DMS53 (cell line): ENCODE measurements at regions not wholly inside any gene's neighbourhood (a gene's known extent, or its start where the extent isn't known, plus 50 kb on each side); places are given as distances from the start of the nearest gene placed in this dataset.

ENCODE experiments used
- DNase-seq: peaks from one replicate; lab custom pipeline; 2025; lab: John Stamatoyannopoulos, UW

DNA sequence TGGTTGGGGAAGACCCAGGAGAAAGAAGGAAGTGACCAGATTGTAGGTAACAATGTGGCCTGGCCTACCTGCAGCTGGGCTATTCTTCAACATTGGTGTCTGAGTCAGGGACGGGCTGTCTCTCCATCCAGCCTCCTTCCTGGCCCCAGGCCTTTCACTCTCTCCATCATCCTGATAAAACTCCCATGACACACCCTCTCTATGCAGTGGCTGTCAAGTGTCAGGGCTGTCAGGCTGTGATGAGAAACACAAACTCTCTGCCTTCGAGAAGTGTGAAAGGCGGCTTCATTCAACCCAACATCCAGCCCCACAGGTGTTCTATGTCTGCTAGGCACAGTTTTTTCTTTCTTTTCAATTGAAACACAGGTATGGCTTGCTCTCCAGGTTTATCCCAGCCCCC is 153.3 kb upstream of the VSTM2B start:
- no peak for DNase-seq

DNA sequence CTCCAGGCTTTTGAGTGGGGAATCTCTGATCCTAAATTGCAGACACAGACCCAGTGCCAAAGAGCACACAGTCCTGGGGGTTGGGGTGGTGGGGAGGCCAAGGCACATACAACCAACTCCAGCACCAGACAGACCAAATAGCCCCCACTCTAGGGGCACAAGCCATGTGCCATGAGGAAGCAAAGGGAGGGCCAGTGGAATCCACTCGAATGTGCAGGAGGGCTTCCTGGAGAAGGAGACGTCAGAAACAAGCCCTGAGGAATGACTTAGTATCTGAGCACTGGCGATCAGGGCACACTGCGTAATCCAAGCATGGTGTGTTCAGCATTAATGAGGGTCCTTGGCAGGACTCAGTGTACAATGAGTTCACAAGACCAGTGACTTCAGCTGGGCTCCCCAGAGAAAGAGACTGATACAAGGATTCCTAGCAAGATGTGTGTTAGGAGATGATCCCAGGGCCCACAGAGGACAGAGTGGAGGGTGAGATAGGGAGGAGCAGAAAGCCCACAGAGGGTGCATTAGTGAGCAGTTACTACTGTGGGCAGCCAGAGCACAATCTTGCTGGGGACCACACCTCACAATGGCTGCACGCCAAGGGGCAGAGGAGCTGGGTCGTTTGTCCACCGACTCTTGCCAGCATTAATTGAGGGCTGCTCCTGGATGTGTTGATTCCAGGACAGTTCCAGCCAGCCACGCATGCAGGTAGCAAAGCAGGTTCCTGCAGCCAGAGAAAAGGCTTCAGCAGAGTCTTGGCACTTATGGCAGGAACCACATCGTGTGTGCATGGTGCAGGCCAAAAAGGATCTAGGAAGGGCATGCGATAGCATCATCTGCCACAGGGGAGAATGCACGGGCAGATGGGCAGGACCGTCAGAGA is 152.6 kb upstream of the VSTM2B start:
- no peak for DNase-seq

GRCh38 chr19:29375429-29376119 is 150.2 kb upstream of the VSTM2B start:
- no peak for DNase-seq

- DNase-seq = no peak
These were observed 148.9 kb upstream of the VSTM2B start for GRCh38 chr19:29376855-29377354.

DNA sequence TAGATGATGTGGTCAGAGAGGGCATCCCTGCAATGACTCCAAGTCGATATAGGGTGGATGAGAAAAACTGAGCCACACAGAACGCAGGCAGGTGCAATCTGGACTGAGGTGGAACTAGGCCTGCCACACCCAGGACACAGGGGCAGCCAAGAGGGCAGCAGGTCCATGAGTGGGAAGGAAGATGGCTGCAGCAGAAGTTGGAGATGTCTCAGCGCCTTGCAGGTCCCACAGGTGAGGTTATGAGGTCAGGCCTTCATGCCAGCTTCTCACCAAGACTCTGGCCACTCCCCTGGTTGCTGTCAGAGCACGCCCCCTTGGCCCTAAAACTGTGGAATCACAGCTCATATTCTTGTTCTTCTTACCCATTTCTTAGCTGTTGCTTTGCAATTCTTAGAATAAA is 147.7 kb upstream of the VSTM2B start:
- no peak for DNase-seq

DNA sequence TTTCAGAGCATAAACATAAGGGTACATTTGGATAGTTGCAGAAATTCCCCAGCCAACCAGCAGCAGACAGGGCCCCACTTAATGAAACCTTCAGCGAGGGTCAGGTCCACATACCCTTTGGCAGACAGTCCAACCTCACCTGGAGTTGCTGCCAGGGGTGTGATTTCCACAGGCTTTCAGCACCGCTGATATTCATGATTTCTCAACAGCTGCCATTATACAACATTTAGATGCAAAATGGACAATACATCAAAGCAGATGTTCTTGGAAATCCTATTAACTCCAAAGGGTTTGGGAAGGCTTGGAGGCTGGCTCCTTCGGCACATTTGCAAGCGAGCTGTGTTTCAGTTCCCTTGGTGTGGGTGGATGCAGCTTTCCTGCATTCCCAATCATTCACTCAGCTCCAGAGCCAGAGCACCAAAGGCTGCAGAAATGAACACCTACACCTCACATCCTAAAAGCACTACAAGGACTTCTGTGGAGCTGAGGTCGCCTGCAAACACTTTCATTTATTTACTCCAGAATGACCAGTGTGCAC is 147.2 kb upstream of the VSTM2B start:
- no peak for DNase-seq

- DNase-seq = no peak
These were observed 146.4 kb upstream of the VSTM2B start for GRCh38 chr19:29379257-29380021.

GRCh38 chr19:29380581-29380980 is 145.2 kb upstream of the VSTM2B start:
- no peak for DNase-seq

- DNase-seq = no peak
These were observed 144.2 kb upstream of the VSTM2B start for GRCh38 chr19:29381353-29382203.

GRCh38 chr19:29383696-29384095 is 142.1 kb upstream of the VSTM2B start:
- no peak for DNase-seq

DNA sequence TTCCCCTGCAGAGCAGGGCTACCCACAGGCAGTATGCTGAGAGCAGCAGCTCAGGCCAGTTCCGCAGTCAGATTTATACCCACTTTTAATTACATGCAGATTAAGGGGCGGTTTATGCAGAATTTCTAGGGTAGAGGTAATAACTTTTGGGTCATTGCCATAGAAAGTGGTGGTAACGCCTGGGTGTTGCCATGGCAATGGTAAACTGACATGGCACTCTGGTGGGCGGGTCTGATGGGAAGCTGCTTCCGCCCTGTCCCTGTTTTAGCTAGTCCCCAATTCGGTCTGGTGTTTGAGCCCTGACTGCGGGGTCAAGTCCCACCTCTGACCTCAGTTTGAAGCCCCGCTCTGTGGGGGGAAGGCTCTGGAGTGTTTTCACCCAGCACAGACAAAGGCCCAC is 141.1 kb upstream of the VSTM2B start:
- DNase-seq = no peak

- DNase-seq = no peak
These were observed 140.5 kb upstream of the VSTM2B start for GRCh38 chr19:29385191-29385795.

DNA sequence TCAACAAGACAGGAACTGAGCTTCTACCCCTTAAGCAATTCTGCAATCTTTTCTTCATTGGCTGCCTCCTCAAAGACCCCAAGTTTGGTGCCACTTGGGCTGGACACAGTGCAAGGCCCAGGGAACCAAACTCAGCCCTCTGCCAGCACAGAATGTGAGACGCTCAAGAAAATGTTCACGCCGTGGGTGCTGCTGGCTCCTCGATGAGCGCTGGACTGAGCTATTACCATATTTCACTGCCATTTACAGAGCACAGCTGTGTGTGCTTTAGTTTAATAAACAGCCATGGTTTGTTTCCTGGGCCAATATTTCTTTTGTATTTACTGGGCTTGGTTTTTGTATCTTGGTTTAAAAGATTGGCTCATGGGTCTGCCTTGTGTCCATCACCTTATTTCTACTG is 138.8 kb upstream of the VSTM2B start:
- no peak for DNase-seq

- no peak for DNase-seq
These were observed 138.2 kb upstream of the VSTM2B start for GRCh38 chr19:29387586-29387985.

- no peak for DNase-seq
These were observed 136.3 kb upstream of the VSTM2B start for GRCh38 chr19:29389495-29389894.

GRCh38 chr19:29390742-29391141 is 135.1 kb upstream of the VSTM2B start:
- DNase-seq = no peak

GRCh38 chr19:29393915-29394460 is 131.8 kb upstream of the VSTM2B start:
- no peak for DNase-seq

- no peak for DNase-seq
These were observed 130.6 kb upstream of the VSTM2B start for GRCh38 chr19:29395111-29395733.

DNA sequence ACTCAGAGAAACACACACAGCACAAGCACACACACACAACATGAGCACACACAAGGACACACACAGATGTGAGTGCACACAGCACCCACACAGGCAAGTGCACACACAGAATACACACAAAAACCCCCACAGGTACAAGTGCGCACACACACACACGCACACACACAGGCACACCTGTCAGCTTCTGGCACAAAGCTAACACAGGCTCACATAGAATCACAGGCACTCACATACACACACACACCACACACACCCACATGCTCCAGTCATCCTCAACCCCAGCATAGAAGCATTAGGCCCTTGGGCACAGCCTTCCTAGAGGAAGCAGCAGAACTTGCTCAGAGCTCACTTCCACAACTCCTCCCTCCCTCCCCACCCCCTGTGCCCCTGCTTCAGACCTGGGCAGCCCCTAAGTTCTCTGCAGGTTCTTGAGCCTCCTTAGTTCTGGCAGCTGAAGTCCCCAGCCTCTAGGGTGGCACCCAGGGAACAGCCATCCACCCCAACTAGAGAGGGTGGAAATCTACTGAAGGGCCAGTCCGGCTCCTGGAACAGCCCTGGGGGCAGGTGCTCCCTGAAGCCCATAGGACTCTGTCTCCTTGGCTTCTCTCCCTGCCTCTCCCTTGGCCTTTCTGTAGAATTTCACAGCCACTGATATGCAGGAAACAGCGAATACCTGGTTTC is 129.9 kb upstream of the VSTM2B start:
- DNase-seq = no peak

DNA sequence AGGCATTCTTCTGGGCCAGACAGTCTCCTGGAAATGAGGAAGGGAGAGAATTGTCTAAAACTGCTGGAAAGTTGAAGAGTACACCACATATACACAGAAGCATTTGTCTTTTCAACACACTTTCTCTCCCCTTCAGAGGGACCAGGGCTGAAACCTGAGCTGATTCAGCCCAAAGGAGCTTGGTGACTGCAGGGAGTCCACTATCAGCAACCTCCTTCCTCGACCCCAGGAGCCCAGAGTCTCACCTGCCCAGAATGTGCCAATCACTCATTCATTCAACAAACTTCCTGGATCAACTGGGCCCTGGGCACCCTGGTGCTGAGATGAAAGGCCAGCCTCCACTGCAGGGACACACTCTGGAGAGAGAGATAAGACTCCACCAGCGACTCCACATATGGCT is 128.9 kb upstream of the VSTM2B start:
- DNase-seq = no peak
